ENCODE measurements at regions not wholly inside any gene's neighbourhood (a gene's known extent, or its start where the extent isn't known, plus 50 kb on each side); places are given as distances from the start of the nearest gene placed in this dataset.

DNA sequence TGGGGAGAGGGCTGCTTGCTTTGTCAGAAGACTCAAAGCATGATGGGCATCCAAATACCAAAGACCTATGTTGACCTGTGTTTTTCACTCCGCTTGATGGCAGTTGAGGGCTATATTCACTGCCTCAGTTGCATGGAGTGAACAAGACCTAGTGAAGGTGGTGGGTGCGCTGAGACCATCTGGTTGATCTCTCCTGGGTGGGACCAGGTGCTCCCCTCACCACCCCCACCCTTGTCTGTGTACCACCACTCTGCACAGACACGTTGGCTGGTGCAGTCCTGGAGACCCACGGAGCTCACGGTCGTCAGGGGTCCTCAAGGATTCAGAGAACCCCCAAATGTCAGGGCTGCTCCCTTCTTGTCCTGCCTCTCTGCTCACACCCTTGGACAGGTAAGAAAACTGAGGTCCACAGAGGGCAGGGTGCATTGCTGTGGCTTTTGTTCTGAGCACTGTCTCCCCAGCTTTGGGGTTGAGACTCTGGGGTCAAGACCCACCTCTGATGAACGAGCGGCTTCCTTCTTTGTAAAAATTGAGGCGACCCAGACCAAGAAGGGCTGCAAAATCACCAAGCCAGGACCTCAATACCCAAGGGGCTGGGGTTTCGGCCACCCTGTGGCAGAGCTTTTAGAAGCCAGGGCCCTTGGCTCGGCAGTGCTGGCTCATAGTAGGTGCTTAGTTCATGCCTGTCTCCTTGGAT lies 166.3 kb upstream of the RTL1 start:
- DNase-seq (ENCODE audit: low read depth in 1 of 2, low spot score in 1 of 2) = no peak
- TF ChIP-seq JUND (IDR thresholded peaks at IDR 0.05; ENCODE audit: low read depth) = no peak
- in situ Hi-C loops (cut with HindIII; ENCODE audit: low pct_unique_long_range_greater_than_20kb, low sequenced_read_pairs) = no loop called here

GRCh38 chr14:101070540-101071492 lies 167.3 kb upstream of the RTL1 start:
- in situ Hi-C loops (cut with HindIII; ENCODE audit: low pct_unique_long_range_greater_than_20kb, low sequenced_read_pairs) = no loop called here
- no peak for DNase-seq (ENCODE audit: low read depth in 1 of 2, low spot score in 1 of 2)
- no peak for TF ChIP-seq JUND (IDR thresholded peaks at IDR 0.05; ENCODE audit: low read depth)

- in situ Hi-C loops (cut with HindIII; ENCODE audit: low pct_unique_long_range_greater_than_20kb, low sequenced_read_pairs) = no loop called here
- DNase-seq (ENCODE audit: low read depth in 1 of 2, low spot score in 1 of 2) = no peak
- TF ChIP-seq JUND (IDR thresholded peaks at IDR 0.05; ENCODE audit: low read depth) = no peak
These were observed 168.0 kb upstream of the RTL1 start for GRCh38 chr14:101071493-101071906.

- DNase-seq (ENCODE audit: low read depth in 1 of 2, low spot score in 1 of 2) = no peak
- TF ChIP-seq JUND (IDR thresholded peaks at IDR 0.05; ENCODE audit: low read depth) = no peak
- in situ Hi-C loops (cut with HindIII; ENCODE audit: low pct_unique_long_range_greater_than_20kb, low sequenced_read_pairs) = no loop called here
These were observed 168.5 kb upstream of the RTL1 start for GRCh38 chr14:101072070-101072469.

- TF ChIP-seq JUND (IDR thresholded peaks at IDR 0.05; ENCODE audit: low read depth) = no peak
- in situ Hi-C loops (cut with HindIII; ENCODE audit: low pct_unique_long_range_greater_than_20kb, low sequenced_read_pairs) = no loop called here
- DNase-seq (ENCODE audit: low read depth in 1 of 2, low spot score in 1 of 2) = peak in 1 of 2 experiments; percentile 4
These were observed 169.0 kb upstream of the RTL1 start for GRCh38 chr14:101072531-101072930.

DNA sequence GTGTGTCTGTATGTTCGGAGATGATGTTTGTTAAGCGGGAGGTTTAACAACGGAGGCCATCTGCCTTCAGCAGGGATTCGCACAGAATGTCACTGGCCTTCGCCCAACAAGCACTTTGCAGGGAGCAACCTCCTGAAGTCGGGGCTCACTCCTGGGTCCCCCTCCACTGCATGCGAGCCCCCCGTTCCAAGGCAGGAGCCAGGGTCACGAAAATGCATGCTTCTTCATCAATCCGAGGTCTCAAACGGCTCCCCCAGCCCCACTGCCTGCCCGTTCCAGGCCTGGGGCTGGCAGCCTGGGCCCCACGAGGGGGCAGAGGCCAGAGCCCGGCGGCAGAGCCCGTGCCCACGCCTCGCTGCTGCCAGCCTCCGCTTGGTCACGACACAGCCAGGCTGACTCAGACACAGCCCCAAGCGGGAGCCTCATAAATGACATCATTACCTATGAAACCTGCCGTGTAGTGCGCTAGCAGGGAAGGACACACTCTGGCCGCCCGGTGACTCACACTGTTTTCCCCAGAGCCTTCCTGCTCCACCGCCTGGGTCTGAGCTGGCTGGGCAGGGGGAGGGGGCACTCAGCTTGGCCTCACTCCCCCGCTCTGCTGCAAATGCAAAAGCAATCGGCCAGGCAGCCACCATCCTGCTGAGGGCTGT lies 169.5 kb upstream of the RTL1 start:
- peak; percentile 90 to 99 for DNase-seq (ENCODE audit: low read depth in 1 of 2, low spot score in 1 of 2)
- peak; percentile 92 for TF ChIP-seq JUND (IDR thresholded peaks at IDR 0.05; ENCODE audit: low read depth)
- in situ Hi-C loops (cut with HindIII; ENCODE audit: low pct_unique_long_range_greater_than_20kb, low sequenced_read_pairs) = no loop called here

DNA sequence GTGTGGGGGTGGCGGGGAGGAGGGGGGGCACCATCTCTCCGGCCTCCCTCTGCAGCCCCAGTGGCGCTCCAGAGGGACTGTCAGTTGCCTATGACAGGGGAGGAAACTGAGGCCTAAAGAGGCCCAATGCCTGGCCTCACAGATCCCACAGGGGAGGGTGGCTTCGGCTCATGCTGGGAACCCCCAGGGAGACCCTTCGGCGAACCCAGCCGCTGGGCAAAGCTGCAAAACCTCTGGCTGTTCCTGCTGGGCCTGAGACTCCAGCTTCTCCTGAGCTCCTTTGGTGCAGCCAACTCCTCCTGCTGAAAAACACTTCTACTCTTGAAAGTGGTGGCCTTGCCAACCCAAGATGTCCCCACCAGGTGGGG lies 170.1 kb upstream of the RTL1 start:
- TF ChIP-seq JUND (IDR thresholded peaks at IDR 0.05; ENCODE audit: low read depth) = no peak
- no peak for DNase-seq (ENCODE audit: low read depth in 1 of 2, low spot score in 1 of 2)
- in situ Hi-C loops (cut with HindIII; ENCODE audit: low pct_unique_long_range_greater_than_20kb, low sequenced_read_pairs) = no loop called here

GRCh38 chr14:101074196-101075024 lies 170.9 kb upstream of the RTL1 start:
- no peak for TF ChIP-seq JUND (IDR thresholded peaks at IDR 0.05; ENCODE audit: low read depth)
- no peak for DNase-seq (ENCODE audit: low read depth in 1 of 2, low spot score in 1 of 2)
- in situ Hi-C loops (cut with HindIII; ENCODE audit: low pct_unique_long_range_greater_than_20kb, low sequenced_read_pairs) = no loop called here

GRCh38 chr14:101075025-101075800 lies 171.7 kb upstream of the RTL1 start:
- DNase-seq (ENCODE audit: low read depth in 1 of 2, low spot score in 1 of 2) = no peak
- TF ChIP-seq JUND (IDR thresholded peaks at IDR 0.05; ENCODE audit: low read depth) = no peak
- in situ Hi-C loops (cut with HindIII; ENCODE audit: low pct_unique_long_range_greater_than_20kb, low sequenced_read_pairs) = no loop called here

- in situ Hi-C loops (cut with HindIII; ENCODE audit: low pct_unique_long_range_greater_than_20kb, low sequenced_read_pairs) = no loop called here
These were observed 172.4 kb upstream of the RTL1 start for GRCh38 chr14:101075801-101076413.

More at GRCh38 chr14:101075801-101076413, 172.4 kb upstream of the RTL1 start:
- no peak for DNase-seq (ENCODE audit: low read depth in 1 of 2, low spot score in 1 of 2)
- no peak for TF ChIP-seq JUND (IDR thresholded peaks at IDR 0.05; ENCODE audit: low read depth)
